OCI-LY1 (cell line): ENCODE measurements at regions not wholly inside any gene's neighbourhood (a gene's known extent, or its start where the extent isn't known, plus 50 kb on each side); places are given as distances from the start of the nearest gene placed in this dataset.

Source experiments
- CTCF ChIP-seq: fragments of 200-600 bp; sonication (generic), shearing (Covaris generic); IDR thresholded peaks from 2 replicates; pipeline ENCODE4 v1.5.1; 2017; ENCODE audit warnings: mild to moderate bottlenecking, antibody characterized with exemption, low read length, moderate library complexity, mixed read lengths
- EZH2 ChIP-seq: fragments of 200-600 bp; sonication (generic), shearing (Covaris generic); IDR thresholded peaks from 2 replicates; pipeline ENCODE4 v1.8.0; 2017; ENCODE audit warnings: borderline replicate concordance, mixed run types, mild to moderate bottlenecking, antibody characterized with exemption, low read length, moderate library complexity, mixed read lengths

GRCh38 chr4:149923736-149924135, 108.1 kb upstream of the IQCM start:
- no peak for TF ChIP-seq CTCF
- no peak for TF ChIP-seq EZH2
